HS-5 (cell line): ENCODE measurements at regions not wholly inside any gene's neighbourhood (a gene's known extent, or its start where the extent isn't known, plus 50 kb on each side); places are given as distances from the start of the nearest gene placed in this dataset.

Source experiments
- DNase-seq: peaks from one replicate; pipeline ENCODE4 v3.0.0-alpha.2; 2012; ENCODE audit warnings: low read depth

DNA sequence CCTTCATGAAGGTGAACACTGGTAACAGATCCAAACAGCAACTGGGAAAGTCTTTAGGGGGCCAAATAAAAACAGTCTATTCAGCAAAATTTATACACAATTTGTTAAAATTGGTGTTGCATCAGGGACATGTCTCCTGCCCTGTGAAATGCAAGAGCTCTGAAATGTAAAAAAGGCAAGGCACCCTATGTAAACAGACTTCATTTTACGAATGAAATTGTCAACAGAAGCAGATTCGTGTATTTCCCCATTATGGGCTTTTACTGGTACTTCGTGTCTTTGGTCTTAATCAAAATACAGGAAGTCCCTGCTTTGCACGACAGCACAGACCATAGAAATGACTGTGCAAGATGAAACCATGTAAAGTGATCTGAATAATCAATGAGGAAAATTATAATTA, 127.3 kb upstream of the THBS1 start:
- no peak for DNase-seq

- DNase-seq: no peak
Observed at GRCh38 chr15:39454189-39454986, 126.5 kb upstream of the THBS1 start.

GRCh38 chr15:39455471-39455991, 125.3 kb upstream of the THBS1 start:
- DNase-seq: peak; percentile 74

- no peak for DNase-seq
Observed at GRCh38 chr15:39456159-39456558, 124.7 kb upstream of the THBS1 start.

DNA sequence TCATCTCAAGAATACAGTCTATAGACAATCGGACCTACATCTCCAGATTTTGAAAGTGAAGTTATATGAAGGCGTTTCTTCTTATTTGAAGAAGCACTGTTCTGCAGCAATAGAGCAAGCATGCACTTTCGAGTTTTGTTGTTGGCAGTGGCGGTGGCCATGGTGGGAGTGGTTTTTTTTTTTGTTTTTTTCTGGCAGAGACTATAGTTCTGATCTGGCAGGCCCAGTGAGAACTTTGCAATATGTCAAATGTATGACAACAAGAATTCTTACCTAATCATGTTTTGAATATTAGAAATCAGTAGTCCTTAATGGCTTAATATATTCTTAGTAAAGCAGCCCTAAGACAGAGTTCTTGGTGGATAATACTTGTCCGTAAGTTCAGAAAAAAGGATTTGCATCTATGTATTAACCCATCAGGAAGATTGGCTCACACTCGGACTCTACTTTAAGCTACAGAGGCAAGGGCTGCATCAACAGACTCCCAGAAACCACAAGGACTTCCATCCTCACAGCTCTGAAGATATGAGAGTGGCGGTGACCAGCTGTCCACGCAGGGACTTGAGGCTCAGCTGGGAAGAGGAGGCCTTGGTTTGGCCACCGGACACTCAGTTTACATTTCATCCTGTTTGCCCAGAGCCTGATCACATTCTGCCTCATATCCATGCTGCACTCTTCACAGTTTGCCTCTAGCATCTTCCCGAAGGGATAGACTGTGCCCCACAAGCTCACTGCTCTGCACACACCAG, 124.1 kb upstream of the THBS1 start:
- DNase-seq: no peak

- no peak for DNase-seq
Observed at GRCh38 chr15:39458131-39458530, 122.7 kb upstream of the THBS1 start.

GRCh38 chr15:39459548-39459947, 121.3 kb upstream of the THBS1 start:
- DNase-seq: no peak

GRCh38 chr15:39460748-39461147, 120.1 kb upstream of the THBS1 start:
- no peak for DNase-seq

DNA sequence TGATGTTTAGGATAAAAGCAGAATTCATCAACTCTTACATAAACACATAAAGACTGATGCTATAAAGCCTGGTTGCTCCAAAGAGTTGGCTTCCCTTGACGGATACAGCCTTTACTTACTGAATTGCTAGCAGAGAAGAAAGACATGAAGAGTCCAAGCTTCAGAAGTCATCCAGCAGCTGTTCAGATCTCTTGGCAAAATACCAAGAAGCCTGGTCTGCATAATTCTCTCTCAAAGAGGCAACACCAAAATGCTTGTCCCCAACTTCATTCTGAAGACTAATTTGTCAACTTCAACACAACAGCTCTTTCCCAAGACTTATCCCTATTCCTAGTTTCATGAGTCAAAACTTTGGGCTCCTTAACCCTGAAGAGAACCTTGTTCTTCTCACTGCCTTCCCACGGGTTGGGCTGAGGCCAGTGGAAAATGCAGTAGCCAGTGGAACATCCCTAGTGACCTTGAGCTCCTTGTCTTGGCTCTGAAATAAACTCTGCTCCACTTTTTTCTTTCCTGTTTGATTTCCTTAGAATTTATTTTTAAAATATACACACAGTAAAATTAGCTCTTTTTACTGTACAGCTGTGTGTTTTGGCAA, 119.2 kb upstream of the THBS1 start:
- no peak for DNase-seq

- peak; percentile 22 for DNase-seq
Observed at GRCh38 chr15:39462691-39463090, 118.2 kb upstream of the THBS1 start.

GRCh38 chr15:39465843-39466749, 114.8 kb upstream of the THBS1 start:
- DNase-seq: peak; percentile 4

- DNase-seq: no peak
Observed at GRCh38 chr15:39466750-39467105, 114.2 kb upstream of the THBS1 start.

- DNase-seq: no peak
Observed at GRCh38 chr15:39468331-39468730, 112.5 kb upstream of the THBS1 start.

DNA sequence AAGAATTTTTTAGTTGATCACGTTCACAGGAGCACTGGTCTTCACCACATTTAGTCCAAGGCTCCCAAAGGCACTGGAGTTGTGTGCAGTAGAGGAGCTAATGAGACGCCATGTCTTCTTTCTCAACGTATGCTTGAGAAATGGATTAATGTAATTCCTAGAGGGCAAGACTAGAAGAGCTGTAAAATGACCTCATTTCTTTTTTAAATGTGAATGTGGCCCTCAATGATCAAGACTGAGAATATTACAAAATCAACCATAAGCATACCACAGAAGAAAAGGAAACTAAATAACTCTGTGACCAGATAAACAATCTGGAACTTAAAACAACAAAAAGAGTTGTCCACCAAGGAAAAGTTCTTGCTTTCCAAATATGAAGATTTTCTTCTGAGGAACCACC, 112.1 kb upstream of the THBS1 start:
- DNase-seq: no peak

- no peak for DNase-seq
Observed at GRCh38 chr15:39471785-39472574, 108.9 kb upstream of the THBS1 start.

GRCh38 chr15:39472621-39473297, 108.1 kb upstream of the THBS1 start:
- no peak for DNase-seq

- no peak for DNase-seq
Observed at GRCh38 chr15:39473298-39473947, 107.5 kb upstream of the THBS1 start.

DNA sequence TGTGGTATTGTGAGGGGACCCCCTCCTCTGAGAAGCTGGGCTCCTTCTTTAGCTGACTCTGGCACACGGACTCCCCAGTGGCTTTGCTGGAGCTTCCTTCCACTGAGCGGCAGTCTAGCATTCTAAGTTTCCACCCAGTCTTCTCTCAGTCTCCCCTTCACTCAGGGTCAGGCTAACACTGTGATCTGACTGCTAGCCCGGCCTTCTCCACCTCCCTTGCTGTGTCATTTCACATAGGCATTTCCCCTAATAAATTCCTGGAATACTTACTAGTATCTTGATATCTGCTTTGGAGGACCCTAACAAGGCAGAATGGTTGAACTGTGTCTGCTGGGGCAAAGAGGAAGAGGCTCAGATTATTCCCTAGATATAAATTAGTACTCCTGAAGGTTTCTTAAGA, 106.2 kb upstream of the THBS1 start:
- no peak for DNase-seq

DNA sequence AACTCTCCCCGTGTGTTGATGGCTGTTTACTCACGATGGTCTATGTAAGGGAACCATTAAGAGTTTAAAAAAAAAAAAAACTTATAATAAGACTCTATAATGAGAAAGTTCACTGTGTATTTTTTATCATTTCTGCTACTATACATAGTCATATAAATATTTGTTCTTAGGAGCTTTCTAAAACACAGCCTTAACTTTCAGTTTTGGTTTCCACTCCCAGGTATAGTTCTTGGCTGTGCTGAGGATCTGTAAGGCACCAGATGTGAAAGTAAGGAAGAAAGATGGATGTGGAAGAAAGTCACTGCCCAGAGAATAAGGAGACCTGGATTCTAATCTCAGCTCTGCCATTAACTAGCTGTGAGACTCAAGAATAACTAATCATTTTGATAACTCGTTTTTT, 101.9 kb upstream of the THBS1 start:
- DNase-seq: no peak

DNA sequence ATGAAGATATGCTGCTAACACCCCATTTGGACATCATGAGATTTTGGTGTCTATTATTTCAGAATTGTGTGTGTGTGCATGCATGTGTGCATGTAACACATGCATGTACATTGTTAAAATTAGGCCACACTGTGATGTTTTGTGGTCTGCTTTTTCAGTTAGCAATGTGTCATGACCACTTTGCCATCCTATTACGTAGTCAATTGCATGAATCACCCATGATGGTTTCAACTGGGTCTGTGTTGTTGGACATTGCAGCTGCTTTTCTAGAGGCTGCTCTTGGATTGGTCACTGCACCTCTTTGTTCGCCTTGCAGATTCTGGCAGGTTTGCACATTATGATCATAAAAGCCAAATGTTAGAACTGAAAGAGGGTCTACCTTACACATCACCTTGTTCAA, 101.0 kb upstream of the THBS1 start:
- DNase-seq: no peak
